ENCODE measurements at regions not wholly inside any gene's neighbourhood (a gene's known extent, or its start where the extent isn't known, plus 50 kb on each side); places are given as distances from the start of the nearest gene placed in this dataset.

DNA sequence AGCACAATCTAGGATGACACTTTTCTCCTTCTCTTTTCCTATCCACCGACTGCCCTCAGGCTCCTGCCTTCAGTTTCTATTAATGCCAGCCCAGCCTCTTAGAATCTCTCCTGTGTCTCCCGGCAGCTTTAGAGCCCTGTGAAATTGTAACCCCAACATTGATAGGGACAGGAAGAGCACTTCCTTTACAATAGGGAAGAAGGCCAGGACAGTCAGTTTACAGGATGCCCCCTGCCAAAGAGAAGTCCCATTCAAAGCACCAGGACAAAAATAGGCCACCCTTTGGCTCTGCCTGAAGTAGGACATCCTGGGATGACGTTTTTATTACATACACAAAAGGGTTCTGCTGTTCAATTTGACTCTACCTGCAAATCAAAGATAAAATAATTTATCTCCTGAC is 64.7 kb upstream of the ANK3 start:
- no peak overlapping the region for H3K4me3 ChIP-seq (ENCODE audit: low read depth, low read length)

GRCh38 chr10:60453036-60453435 is 63.4 kb upstream of the ANK3 start:
- no peak for DNase-seq (ENCODE audit: low read depth)

More for the DNA sequence above, 64.7 kb upstream of the ANK3 start:
- no peak for DNase-seq (ENCODE audit: low read depth)

DNA sequence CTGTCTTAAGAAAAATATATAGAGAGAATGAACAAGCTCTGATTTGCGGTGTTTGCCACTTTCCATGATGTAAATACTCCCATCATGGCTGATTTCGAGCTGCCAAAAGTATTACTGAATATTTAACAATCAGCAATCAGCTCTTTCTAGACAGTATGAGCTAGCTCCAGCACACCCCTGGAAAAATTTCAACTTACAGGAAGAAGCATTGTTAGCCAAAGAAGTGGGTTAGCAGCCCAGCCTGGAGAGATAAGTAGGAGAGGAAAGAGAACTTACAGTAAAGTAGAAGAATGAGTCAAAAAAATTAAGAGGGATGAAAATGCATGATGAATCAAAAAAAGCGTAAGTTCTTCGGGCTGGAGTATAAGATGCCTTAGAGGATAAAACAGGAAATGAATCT is 60.6 kb upstream of the ANK3 start:
- DNase-seq (ENCODE audit: low read depth): no peak
- H3K4me3 ChIP-seq (ENCODE audit: low read depth, low read length): no peak overlapping the region

More at GRCh38 chr10:60453036-60453435, 63.4 kb upstream of the ANK3 start:
- no peak overlapping the region for H3K4me3 ChIP-seq (ENCODE audit: low read depth, low read length)

GRCh38 chr10:60448246-60448645 is 58.6 kb upstream of the ANK3 start:
- H3K4me3 ChIP-seq (ENCODE audit: low read depth, low read length): no peak overlapping the region
- DNase-seq (ENCODE audit: low read depth): no peak

DNA sequence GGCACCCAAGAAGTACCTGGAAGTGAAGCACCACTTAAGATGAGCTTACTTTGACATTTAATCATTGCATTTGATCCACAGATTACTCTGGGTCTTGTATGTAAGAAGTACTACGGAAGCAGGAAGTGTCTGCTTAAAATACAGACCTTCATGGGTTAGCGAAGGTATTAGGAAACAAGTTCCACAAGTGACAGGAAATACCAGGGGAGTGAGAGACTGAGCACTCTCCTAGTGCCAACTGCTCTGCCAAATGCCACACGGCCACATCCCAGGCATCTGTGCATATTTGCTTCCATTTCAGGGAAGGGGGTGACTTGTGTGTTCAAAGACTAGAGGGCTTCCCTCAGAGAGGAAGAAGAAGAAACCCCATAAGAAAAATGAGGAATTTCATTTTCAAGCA is 57.2 kb upstream of the ANK3 start:
- no peak overlapping the region for H3K4me3 ChIP-seq (ENCODE audit: low read depth, low read length)
- no peak for DNase-seq (ENCODE audit: low read depth)

GRCh38 chr10:60446070-60446833 is 56.6 kb upstream of the ANK3 start:
- no peak for DNase-seq (ENCODE audit: low read depth)
- H3K4me3 ChIP-seq (ENCODE audit: low read depth, low read length): no peak overlapping the region

DNA sequence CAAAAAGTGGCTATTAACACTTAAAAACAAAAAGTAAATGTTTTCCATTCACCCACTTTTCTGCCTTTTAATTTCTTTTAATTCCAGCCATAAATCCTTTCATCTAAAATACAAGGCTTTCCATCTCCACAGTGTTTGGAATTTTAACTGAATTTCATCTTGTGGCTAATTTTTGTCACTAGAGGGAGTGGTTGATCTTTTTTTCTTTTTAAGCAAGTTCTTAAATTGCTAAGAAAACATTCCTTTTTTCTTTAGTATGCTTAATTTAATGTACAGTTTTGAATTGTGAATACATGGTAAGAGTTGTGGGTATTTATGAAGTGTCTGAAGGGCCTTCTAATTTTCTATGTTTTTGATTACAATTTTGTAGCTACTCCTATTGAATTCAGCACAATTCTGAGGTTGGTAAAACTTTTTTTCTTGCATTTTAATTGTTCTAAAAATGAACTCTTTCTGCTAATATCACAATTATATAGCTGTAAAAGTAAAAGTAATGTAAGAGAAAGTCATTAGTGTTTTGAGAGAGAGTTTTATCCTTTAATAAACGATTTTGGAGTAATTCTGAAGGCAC is 54.9 kb upstream of the ANK3 start:
- DNase-seq (ENCODE audit: low read depth): no peak
- H3K4me3 ChIP-seq (ENCODE audit: low read depth, low read length): no peak overlapping the region

- no peak overlapping the region for H3K4me3 ChIP-seq (ENCODE audit: low read depth, low read length)
- no peak for DNase-seq (ENCODE audit: low read depth)
These were observed 53.7 kb upstream of the ANK3 start for GRCh38 chr10:60443346-60443745.

GRCh38 chr10:60441515-60441914 is 51.8 kb upstream of the ANK3 start:
- DNase-seq (ENCODE audit: low read depth): no peak

DNA sequence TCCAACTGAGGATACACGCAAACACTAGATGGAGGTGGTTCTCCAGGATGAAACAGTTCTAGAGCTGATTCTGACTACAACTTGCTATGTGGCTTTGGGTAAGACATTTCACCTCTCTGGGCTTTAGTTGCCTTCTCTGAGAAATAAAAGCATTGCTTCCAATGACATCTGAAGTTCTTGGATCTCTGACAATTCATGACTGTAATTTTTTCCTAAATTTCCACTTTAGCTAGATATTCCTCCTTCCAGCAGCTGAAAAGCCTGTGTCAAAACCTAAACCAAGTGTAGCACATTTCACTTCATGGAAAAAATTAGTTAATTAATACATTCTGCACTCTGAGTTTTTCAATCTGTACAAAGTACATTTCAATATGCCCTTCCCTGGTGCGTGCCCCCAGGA is 50.0 kb upstream of the ANK3 start:
- H3K4me3 ChIP-seq (ENCODE audit: low read depth, low read length): no peak overlapping the region
- no peak for DNase-seq (ENCODE audit: low read depth)

More at GRCh38 chr10:60441515-60441914, 51.8 kb upstream of the ANK3 start:
- no peak overlapping the region for H3K4me3 ChIP-seq (ENCODE audit: low read depth, low read length)

All from skeletal muscle cell (primary cell).